Astrocyte of the spinal cord (primary cell): ENCODE measurements at regions not wholly inside any gene's neighbourhood (a gene's known extent, or its start where the extent isn't known, plus 50 kb on each side); places are given as distances from the start of the nearest gene placed in this dataset.

Source experiments
- DNase-seq: peaks from one replicate; pipeline ENCODE4 v3.0.0; 2011; ENCODE audit warnings: low read depth, low spot score
- H3K4me3 ChIP-seq: 2 replicates; pipeline ENCODE4 v1.5.1; 2011; ENCODE audit warnings: low read depth, mild to moderate bottlenecking, low read length, moderate library complexity
- in situ Hi-C: cut with HindIII; loops from 2 replicates; pipeline ENCODE4 v1.10.0; 2017; ENCODE audit warnings: low sequenced_read_pairs
- TF ChIP-seq, protein P1 (sequence below): IDR thresholded peaks from 2 replicates; pipeline ENCODE4 v1.5.1; 2012; ENCODE audit warnings: low read depth, mild to moderate bottlenecking, low read length, inconsistent platforms

DNA sequence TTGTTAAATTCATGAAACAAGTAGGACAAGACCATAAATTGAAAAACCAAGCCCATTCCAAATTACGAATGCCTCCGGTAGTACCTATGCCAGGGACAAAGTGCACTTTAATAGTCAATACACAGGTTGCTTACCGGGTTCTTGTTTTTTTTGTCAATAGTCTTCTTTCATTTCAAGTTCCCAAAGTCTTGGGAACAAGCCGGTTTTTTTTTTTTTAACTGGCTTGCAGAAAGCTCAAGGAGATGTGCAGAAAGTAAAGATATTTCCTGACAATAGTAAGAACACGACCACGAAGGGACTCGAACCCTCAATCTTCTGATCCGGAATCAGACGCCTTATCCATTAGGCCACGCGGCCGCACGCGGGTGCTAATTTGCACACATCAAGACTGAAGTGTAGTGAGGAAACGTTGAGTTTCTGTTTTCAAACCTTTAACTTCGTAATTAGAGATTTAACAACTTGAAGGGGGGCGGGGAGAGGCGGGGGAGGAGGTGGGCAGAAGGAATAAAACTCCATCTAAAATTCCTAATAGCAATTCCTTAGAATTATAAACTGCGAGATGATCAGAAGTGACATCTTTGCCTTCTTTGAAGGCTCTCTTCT is 181.0 kb downstream of the TRIM27 start:
- H3K4me3 ChIP-seq = no peak overlapping the region
- DNase-seq = peak; percentile 59
- TF ChIP-seq, protein P1, sequence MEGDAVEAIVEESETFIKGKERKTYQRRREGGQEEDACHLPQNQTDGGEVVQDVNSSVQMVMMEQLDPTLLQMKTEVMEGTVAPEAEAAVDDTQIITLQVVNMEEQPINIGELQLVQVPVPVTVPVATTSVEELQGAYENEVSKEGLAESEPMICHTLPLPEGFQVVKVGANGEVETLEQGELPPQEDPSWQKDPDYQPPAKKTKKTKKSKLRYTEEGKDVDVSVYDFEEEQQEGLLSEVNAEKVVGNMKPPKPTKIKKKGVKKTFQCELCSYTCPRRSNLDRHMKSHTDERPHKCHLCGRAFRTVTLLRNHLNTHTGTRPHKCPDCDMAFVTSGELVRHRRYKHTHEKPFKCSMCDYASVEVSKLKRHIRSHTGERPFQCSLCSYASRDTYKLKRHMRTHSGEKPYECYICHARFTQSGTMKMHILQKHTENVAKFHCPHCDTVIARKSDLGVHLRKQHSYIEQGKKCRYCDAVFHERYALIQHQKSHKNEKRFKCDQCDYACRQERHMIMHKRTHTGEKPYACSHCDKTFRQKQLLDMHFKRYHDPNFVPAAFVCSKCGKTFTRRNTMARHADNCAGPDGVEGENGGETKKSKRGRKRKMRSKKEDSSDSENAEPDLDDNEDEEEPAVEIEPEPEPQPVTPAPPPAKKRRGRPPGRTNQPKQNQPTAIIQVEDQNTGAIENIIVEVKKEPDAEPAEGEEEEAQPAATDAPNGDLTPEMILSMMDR = no peak
- in situ Hi-C loops = no loop called here

DNA sequence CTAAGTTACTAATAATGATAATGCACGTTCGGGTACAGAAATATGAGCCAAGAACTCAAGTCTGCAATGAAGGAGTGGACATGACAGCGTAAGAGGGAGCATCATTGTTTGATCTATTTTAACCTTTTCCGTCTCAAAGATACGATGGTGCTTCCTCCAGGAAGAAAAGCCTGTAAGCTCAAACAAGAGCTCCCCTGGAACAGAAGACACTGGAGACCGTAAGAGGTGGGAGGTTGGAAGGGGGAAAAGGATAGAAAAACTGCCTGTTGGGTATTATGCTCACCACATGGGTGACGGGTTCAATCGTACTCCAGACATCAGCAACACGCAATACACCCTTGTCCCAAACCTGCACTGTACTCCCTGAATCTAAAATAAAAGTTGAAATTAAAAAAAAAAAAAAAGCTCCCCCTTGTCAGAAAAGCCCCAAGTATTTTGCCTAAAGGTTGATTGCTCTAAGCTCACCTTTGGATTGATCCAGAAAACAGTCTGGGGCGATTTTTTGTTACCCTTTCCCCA is 180.5 kb downstream of the TRIM27 start:
- no peak for DNase-seq
- in situ Hi-C loops = no loop called here
- TF ChIP-seq, protein P1 = no peak
- H3K4me3 ChIP-seq = no peak overlapping the region

DNA sequence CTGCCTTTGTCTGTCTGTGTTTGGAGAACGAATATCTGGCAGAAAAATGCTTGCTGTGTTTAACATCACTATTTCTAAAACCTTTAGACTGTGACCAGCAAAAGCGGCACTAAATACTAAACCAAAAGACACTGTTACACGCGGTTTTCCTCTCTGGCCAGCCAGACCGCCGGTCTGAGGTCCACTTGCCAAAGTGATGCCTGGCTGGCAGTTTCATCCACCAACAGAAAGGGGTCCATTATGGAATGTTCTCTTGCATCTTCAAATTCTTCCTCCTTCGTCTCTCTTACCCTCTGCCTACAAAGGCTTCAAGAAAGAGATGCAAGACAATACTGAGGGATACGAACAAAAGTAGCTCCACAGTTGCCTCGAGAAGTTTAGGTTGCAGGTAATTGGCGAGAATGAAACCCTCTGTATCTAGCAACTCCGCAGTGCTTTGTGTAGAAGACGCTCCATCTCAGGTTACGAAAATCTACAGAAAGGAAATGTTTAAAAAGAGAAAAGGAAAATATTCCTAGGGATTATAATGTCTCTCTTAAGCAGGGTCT is 176.6 kb downstream of the TRIM27 start:
- TF ChIP-seq, protein P1 = no peak
- in situ Hi-C loops = no loop called here
- peak overlapping the region; percentile 24 for H3K4me3 ChIP-seq
- DNase-seq = no peak

GRCh38 chr6:28747631-28748157 is 176.1 kb downstream of the TRIM27 start:
- DNase-seq = peak; percentile 74
- TF ChIP-seq, protein P1 = no peak
- in situ Hi-C loops = no loop called here
- H3K4me3 ChIP-seq = peak overlapping the region; percentile 24

- H3K4me3 ChIP-seq = no peak overlapping the region
- in situ Hi-C loops = no loop called here
- TF ChIP-seq, protein P1 = no peak
- DNase-seq = no peak
Measured at GRCh38 chr6:28748192-28748591, 175.6 kb downstream of the TRIM27 start.

GRCh38 chr6:28750926-28751458 is 172.8 kb downstream of the TRIM27 start:
- TF ChIP-seq, protein P1 = no peak
- DNase-seq = no peak
- in situ Hi-C loops = no loop called here
- no peak overlapping the region for H3K4me3 ChIP-seq
